Activated naive CD4-positive, alpha-beta T cell treated with anti-CD3 and anti-CD28 coated beads, Interleukin-2, amount 50 U/mL, for 24 hours (primary cell): ENCODE measurements at regions not wholly inside any gene's neighbourhood (a gene's known extent, or its start where the extent isn't known, plus 50 kb on each side); places are given as distances from the start of the nearest gene placed in this dataset.
"Not testable (repeated sequence)": the region's sequence is repeated elsewhere in the genome, so short reads cannot be mapped to it uniquely, and the experiment has no call there.

ENCODE experiments used
- H3K27ac Mint-ChIP-seq: one replicate; pipeline ENCODE4 v1.8.0; 2021; ENCODE audit warnings: mild to moderate bottlenecking, mixed read lengths
- H3K27me3 Mint-ChIP-seq: one replicate; pipeline ENCODE4 v1.8.0; 2021; ENCODE audit warnings: mixed read lengths
- H3K36me3 Mint-ChIP-seq: one replicate; pipeline ENCODE4 v1.8.0; 2021; ENCODE audit warnings: mixed read lengths
- H3K4me1 Mint-ChIP-seq: one replicate; pipeline ENCODE4 v1.8.0; 2021; ENCODE audit warnings: mixed read lengths
- H3K4me3 Mint-ChIP-seq: one replicate; pipeline ENCODE4 v1.8.0; 2021; ENCODE audit warnings: mild to moderate bottlenecking, mixed read lengths
- H3K9me3 Mint-ChIP-seq: one replicate; pipeline ENCODE4 v1.8.0; 2021; ENCODE audit warnings: mixed read lengths

- H3K27ac Mint-ChIP-seq = no peak overlapping the region
- H3K27me3 Mint-ChIP-seq = peaks cover 1% of the 10 kb centered on the region
- no peak overlapping the region for H3K4me3 Mint-ChIP-seq
- H3K4me1 Mint-ChIP-seq = no peaks in the 10 kb centered on the region
- H3K9me3 Mint-ChIP-seq = no peaks in the 10 kb centered on the region
- no peaks in the 10 kb centered on the region for H3K36me3 Mint-ChIP-seq
Measured at GRCh38 chr2:225865468-225865867, 466.0 kb downstream of the NYAP2 start.

- Mint-ChIP-seq H3K27ac (no peak overlapping the region), H3K9me3 (no peaks in the 10 kb centered on the region), H3K27me3 (peaks cover 1% of the 10 kb centered on the region), H3K36me3 (no peaks in the 10 kb centered on the region), H3K4me3 (no peak overlapping the region), H3K4me1 (no peaks in the 10 kb centered on the region)
Measured at GRCh38 chr2:225864394-225864793, 464.9 kb downstream of the NYAP2 start.

GRCh38 chr2:225842939-225843338 is 443.4 kb downstream of the NYAP2 start:
- H3K36me3 Mint-ChIP-seq = no peaks in the 10 kb centered on the region
- H3K27me3 Mint-ChIP-seq = peaks cover 1% of the 10 kb centered on the region

GRCh38 chr2:225841314-225841713 is 441.8 kb downstream of the NYAP2 start:
- H3K36me3 Mint-ChIP-seq = no peaks in the 10 kb centered on the region
- H3K9me3 Mint-ChIP-seq = no peaks in the 10 kb centered on the region
- H3K4me3 Mint-ChIP-seq = no peak overlapping the region
- H3K27me3 Mint-ChIP-seq = peaks cover 4% of the 10 kb centered on the region
- no peak overlapping the region for H3K27ac Mint-ChIP-seq
- H3K4me1 Mint-ChIP-seq = no peaks in the 10 kb centered on the region

More at GRCh38 chr2:225842939-225843338, 443.4 kb downstream of the NYAP2 start:
- Mint-ChIP-seq H3K27ac (no peak overlapping the region), H3K4me1 (no peaks in the 10 kb centered on the region), H3K9me3 (no peaks in the 10 kb centered on the region), H3K4me3 (no peak overlapping the region)

GRCh38 chr2:225837328-225837727 is 437.8 kb downstream of the NYAP2 start:
- H3K4me3 Mint-ChIP-seq = no peak overlapping the region
- H3K9me3 Mint-ChIP-seq = no peaks in the 10 kb centered on the region
- H3K27me3 Mint-ChIP-seq = peaks cover 5% of the 10 kb centered on the region
- no peaks in the 10 kb centered on the region for H3K36me3 Mint-ChIP-seq
- no peaks in the 10 kb centered on the region for H3K4me1 Mint-ChIP-seq
- H3K27ac Mint-ChIP-seq = no peak overlapping the region

GRCh38 chr2:225824748-225825449 is 425.4 kb downstream of the NYAP2 start:
- H3K36me3 Mint-ChIP-seq = no peaks in the 10 kb centered on the region
- H3K9me3 Mint-ChIP-seq = peaks cover 4% of the 10 kb centered on the region
- H3K4me1 Mint-ChIP-seq = no peaks in the 10 kb centered on the region
- H3K27ac Mint-ChIP-seq = no peak overlapping the region
- peaks cover 6% of the 10 kb centered on the region for H3K27me3 Mint-ChIP-seq
- H3K4me3 Mint-ChIP-seq = no peak overlapping the region

DNA sequence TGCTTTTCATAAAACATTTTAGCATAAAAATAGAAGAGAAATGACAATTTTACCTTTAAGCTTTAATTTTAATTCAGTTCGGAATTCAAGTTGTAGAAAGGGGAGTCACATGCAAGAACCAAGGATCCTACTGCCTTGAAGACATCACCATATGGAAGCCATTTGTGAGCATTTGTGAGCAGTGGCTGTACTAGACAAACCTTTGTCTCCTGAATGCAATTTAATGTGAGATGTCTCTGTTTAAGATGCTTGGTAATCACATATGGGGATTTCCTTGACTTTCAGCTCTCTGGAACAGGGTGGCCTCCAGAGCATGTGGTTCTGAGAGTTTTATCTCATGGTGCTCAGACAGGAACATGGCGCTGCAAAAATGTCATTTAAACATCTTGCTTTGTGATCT is 421.8 kb downstream of the NYAP2 start:
- no peak overlapping the region for H3K27ac Mint-ChIP-seq
- no peaks in the 10 kb centered on the region for H3K9me3 Mint-ChIP-seq
- peaks cover 6% of the 10 kb centered on the region for H3K27me3 Mint-ChIP-seq
- H3K36me3 Mint-ChIP-seq = no peaks in the 10 kb centered on the region
- no peaks in the 10 kb centered on the region for H3K4me1 Mint-ChIP-seq
- H3K4me3 Mint-ChIP-seq = no peak overlapping the region

DNA sequence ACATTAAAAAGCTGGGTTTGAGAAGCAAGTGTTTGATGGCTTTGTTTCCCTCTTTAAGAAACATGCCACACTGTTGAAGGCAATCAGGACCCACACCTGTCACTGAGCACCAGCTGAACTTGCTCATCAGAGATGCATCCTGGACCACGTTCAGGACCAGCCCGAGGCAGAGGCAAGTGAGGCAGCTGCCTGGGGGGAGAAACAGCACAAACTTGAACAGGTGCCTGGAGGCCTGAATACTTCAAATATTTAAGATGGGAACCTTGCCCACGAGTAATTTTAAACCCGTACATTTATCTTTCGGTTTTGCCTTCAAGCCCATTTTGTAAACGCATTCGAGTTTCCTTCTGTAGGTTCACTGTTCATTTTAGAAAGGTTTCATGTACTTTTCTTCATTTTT is 421.3 kb downstream of the NYAP2 start:
- no peaks in the 10 kb centered on the region for H3K4me1 Mint-ChIP-seq
- peaks cover 6% of the 10 kb centered on the region for H3K27me3 Mint-ChIP-seq
- no peaks in the 10 kb centered on the region for H3K9me3 Mint-ChIP-seq
- no peak overlapping the region for H3K27ac Mint-ChIP-seq
- H3K4me3 Mint-ChIP-seq = no peak overlapping the region
- no peaks in the 10 kb centered on the region for H3K36me3 Mint-ChIP-seq

GRCh38 chr2:225814554-225814953 is 415.0 kb downstream of the NYAP2 start:
- peaks cover 2% of the 10 kb centered on the region for H3K27me3 Mint-ChIP-seq
- H3K4me3 Mint-ChIP-seq = no peak overlapping the region
- H3K9me3 Mint-ChIP-seq = no peaks in the 10 kb centered on the region
- H3K4me1 Mint-ChIP-seq = no peaks in the 10 kb centered on the region
- H3K36me3 Mint-ChIP-seq = no peaks in the 10 kb centered on the region
- H3K27ac Mint-ChIP-seq = no peak overlapping the region

GRCh38 chr2:225806105-225806504 is 406.6 kb downstream of the NYAP2 start:
- H3K4me3 Mint-ChIP-seq = no peak overlapping the region
- no peaks in the 10 kb centered on the region for H3K27me3 Mint-ChIP-seq

DNA sequence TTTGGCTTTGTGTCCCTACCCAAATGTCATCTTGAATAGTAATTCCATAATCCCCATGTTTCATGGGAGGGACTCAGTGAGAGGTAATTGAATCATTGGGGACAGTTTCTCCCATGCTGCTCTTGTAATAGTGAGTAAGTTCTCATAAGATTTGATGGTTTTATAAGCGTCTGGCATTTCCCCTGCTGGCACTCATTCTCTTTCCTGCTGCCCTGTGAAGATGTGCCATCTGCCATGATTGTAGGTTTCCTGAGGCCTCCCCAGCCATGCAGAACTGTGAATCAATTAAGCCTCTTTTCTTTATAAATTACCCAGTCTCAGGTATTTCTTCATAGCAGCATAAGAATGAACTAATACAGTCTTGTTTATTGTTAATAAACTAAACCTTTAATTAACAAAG is 402.6 kb downstream of the NYAP2 start:
- not testable (repeated sequence) for H3K27me3 Mint-ChIP-seq, H3K4me1 Mint-ChIP-seq, H3K9me3 Mint-ChIP-seq, H3K36me3 Mint-ChIP-seq, H3K27ac Mint-ChIP-seq, H3K4me3 Mint-ChIP-seq

More at GRCh38 chr2:225806105-225806504, 406.6 kb downstream of the NYAP2 start:
- Mint-ChIP-seq H3K27ac (no peak overlapping the region), H3K36me3 (no peaks in the 10 kb centered on the region), H3K9me3 (no peaks in the 10 kb centered on the region), H3K4me1 (no peaks in the 10 kb centered on the region)

GRCh38 chr2:225797394-225797793 is 397.9 kb downstream of the NYAP2 start:
- no peaks in the 10 kb centered on the region for H3K36me3 Mint-ChIP-seq
- no peaks in the 10 kb centered on the region for H3K9me3 Mint-ChIP-seq
- H3K4me3 Mint-ChIP-seq = no peak overlapping the region
- H3K27ac Mint-ChIP-seq = no peak overlapping the region
- H3K4me1 Mint-ChIP-seq = no peaks in the 10 kb centered on the region
- H3K27me3 Mint-ChIP-seq = peaks cover 5% of the 10 kb centered on the region

DNA sequence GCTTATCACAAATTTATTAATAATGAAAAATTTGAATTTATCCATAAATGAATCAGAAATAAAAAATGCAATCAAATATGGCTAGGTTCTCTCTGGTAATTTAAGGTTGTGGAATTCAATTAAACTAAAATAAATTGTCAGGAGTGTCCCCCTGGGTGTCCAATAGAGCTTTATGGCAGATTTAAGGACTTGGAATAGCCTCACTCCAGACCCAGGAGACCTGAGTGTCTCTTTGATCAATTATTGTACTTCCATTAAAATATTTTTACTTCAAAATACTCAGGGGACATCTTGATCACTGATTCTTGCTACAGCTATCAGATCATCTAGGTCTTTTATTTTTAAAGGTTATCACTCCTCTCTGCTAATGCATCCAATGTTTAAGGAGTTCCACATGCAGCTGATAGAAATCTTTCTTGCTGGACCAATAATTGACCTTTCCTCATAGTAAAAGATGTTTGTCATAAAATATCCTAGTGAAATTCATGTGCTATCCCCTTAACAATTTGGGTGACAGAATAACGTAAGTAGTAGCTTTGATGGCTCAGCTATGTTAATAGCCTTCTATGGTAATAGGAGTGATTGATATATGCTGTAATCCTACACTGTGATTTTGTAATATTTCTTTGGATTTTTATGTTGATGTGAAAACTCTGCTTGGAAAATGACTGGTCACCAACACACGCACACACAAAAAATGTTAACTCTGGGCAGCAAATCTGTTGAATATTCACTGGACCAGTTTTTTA is 395.3 kb downstream of the NYAP2 start:
- peaks cover 4% of the 10 kb centered on the region for H3K27me3 Mint-ChIP-seq
- no peak overlapping the region for H3K4me3 Mint-ChIP-seq
- no peak overlapping the region for H3K27ac Mint-ChIP-seq
- H3K9me3 Mint-ChIP-seq = no peaks in the 10 kb centered on the region
- no peaks in the 10 kb centered on the region for H3K36me3 Mint-ChIP-seq
- H3K4me1 Mint-ChIP-seq = no peaks in the 10 kb centered on the region

- H3K36me3 Mint-ChIP-seq = no peaks in the 10 kb centered on the region
- H3K4me3 Mint-ChIP-seq = no peak overlapping the region
- H3K4me1 Mint-ChIP-seq = no peaks in the 10 kb centered on the region
- no peaks in the 10 kb centered on the region for H3K9me3 Mint-ChIP-seq
- peaks cover 4% of the 10 kb centered on the region for H3K27me3 Mint-ChIP-seq
- H3K27ac Mint-ChIP-seq = no peak overlapping the region
Measured at GRCh38 chr2:225793736-225794550, 394.4 kb downstream of the NYAP2 start.

GRCh38 chr2:225788571-225789094 is 389.1 kb downstream of the NYAP2 start:
- Mint-ChIP-seq H3K9me3 (peaks cover 5% of the 10 kb centered on the region), H3K36me3 (no peaks in the 10 kb centered on the region), H3K4me3 (no peak overlapping the region), H3K27ac (no peak overlapping the region), H3K4me1 (no peaks in the 10 kb centered on the region), H3K27me3 (peaks cover 12% of the 10 kb centered on the region)

- no peak overlapping the region for H3K4me3 Mint-ChIP-seq
- H3K27ac Mint-ChIP-seq = no peak overlapping the region
- H3K27me3 Mint-ChIP-seq = peaks cover 9% of the 10 kb centered on the region
- H3K9me3 Mint-ChIP-seq = peaks cover 5% of the 10 kb centered on the region
- H3K4me1 Mint-ChIP-seq = no peaks in the 10 kb centered on the region
- no peaks in the 10 kb centered on the region for H3K36me3 Mint-ChIP-seq
Measured at GRCh38 chr2:225787497-225787896, 388.0 kb downstream of the NYAP2 start.
